ENCODE measurements at regions not wholly inside any gene's neighbourhood (a gene's known extent, or its start where the extent isn't known, plus 50 kb on each side); places are given as distances from the start of the nearest gene placed in this dataset.
"Not testable (repeated sequence)": the region's sequence is repeated elsewhere in the genome, so short reads cannot be mapped to it uniquely, and the experiment has no call there.

DNA sequence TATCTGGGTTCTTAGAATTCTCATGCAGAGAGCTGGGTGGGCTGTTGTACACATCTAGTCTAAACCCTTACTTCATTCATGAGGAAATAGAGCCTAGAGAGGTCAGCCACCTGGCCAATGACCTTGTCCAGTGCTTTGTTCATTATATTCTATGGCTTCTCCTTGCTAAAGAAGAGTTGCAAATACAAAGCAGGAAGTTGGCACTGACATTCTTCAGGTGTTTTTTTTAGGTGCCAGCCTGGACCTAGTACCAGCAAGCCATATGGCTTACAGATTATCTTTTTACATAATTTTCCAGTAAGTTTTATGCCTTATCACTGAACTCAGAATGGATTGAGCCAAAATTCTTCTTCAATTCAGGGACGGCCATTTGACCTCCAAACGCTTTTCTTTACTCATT, 54.7 kb upstream of the PGM2 start:
- DNase-seq: no peak

DNA sequence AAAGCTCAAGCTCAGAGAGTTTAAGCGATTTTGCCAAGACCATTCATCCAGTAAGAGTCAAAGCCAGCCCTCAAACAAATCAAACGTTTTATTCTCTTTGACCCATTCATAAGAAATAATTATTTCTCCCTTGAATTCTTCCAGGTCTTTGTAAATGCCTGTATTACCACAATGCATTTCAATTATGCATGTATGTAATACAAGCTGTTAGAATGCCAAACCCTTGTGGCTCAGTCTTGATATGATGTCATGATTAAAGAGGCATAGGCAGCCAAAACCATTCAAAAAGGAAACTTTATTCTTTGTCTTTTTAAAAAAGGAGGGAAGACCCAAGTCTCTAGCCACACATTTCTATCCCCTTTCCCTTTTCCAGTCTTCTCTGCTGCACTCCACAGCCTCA, 56.5 kb upstream of the PGM2 start:
- DNase-seq: no peak

DNA sequence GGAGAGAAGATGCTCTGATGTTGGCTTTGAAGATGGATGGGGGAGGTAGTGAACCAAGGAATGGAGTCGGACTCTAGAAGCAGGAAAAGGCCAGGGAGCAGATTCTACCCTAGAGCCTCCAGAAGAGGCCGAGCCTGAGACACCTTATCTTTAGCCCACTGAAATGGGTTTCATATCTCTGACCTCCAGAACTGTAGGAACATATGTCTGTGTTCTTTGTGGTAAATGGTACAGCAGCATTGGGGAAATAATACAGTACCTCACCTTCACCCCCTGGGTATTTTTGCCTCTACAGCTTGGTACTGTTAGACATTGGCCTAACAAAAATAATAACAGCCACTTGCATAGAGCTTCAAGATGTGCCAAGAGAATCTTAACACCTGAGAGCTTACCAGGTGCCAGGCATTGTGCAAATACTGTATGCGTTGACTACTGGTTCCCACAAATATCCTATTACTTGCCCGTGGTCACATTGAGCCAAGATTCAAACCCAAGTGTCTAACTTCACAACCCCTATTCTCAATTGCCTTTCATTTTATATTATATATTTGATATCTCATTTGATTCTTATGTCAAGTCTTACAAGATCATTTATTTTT, 57.0 kb upstream of the PGM2 start:
- DNase-seq: no peak

DNA sequence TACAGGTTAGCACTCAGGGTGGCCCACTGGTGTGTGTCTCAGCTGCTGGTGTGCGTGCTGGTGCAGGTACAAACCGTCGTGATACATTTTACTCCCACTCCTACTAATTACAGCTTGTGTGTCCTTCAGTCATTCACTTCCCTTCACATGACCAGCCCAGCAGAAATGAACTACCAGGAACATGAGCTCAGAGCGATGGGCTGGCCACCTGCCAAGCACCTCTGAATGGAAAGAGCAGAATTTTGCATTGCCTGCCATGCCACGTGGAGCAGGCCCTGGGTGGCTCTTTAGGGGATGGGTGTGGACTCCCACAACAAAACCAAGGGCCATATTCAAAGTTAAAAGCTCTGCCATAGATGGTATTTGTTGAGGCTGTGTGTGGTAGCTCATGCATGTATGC, 58.9 kb upstream of the PGM2 start:
- peak in 1 of 2 donors; percentile 29 for DNase-seq

DNA sequence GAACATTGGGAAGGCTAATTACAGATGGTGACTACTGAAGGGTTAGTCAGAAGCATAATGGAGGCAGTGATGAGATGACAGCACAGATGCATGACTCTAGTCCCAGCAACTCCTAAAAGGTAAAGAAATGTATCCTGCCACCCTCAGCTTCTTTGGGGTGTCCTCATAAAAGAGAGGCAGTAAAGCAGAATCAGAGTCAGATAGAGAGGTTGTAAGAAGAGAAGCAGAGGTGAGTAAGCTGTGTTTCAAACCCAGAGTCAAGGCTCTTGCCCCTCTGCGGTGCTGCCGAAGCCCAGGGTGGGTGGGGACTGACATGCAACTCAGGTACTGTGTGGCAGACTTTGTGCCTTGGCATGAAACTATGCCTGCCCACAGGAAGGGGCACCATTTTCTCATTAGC, 59.5 kb upstream of the PGM2 start:
- no peak for DNase-seq

DNA sequence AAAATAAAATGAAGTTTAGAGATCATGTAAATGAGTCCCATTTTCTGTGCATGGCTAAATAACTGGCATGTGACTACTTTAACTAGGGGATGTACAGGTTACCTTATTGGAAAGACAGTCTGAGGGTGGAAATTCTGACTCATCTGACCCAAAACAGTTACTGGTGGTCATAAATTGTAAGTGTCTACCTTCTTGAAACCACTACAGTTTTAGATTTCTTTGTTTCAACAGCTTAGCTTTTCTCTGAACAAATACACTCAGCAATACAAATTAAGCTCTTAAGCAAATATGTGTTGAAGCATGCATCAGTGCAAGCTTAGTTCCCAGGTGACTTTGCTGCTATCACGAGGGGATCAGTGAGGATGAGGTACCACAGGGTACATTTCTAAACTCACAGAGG, 60.7 kb upstream of the PGM2 start:
- no peak for DNase-seq

DNA sequence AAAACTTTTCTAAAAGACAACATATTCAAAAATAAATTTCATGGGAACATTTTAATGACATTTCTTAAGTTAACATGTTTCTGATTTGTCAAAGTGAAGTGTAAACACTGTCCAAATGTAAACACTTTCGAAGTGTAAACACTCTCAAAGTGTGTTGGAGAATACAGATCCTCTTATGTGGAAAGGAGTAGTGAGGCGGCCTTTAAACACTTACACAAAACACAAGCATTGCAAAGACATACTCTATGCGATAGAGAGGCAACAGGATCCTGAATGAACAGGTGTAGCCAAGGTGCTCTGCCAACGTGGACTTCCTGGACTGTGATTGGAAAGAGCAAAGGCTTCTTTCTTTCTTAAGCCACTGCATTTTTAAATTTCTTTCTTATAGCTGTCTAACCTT, 62.7 kb upstream of the PGM2 start:
- DNase-seq: no peak

DNA sequence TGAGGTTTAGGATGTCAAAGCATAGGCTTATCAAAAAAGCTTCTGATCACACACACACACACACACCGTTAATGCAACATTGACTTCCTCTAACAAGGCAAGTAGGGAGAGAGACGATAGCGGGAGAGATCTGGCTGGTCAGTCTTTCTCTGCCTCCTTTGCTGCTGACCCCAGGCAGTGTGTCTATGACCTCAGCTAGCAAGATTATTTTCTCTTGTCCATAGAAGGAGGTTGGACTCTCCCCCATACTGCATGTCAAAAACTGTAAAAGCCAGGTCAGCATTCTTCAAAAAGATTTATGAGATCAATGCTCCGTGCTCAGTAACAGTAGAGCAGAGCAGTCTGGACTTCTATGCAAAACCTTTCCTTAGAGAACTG, 63.5 kb upstream of the PGM2 start:
- no peak for DNase-seq

DNA sequence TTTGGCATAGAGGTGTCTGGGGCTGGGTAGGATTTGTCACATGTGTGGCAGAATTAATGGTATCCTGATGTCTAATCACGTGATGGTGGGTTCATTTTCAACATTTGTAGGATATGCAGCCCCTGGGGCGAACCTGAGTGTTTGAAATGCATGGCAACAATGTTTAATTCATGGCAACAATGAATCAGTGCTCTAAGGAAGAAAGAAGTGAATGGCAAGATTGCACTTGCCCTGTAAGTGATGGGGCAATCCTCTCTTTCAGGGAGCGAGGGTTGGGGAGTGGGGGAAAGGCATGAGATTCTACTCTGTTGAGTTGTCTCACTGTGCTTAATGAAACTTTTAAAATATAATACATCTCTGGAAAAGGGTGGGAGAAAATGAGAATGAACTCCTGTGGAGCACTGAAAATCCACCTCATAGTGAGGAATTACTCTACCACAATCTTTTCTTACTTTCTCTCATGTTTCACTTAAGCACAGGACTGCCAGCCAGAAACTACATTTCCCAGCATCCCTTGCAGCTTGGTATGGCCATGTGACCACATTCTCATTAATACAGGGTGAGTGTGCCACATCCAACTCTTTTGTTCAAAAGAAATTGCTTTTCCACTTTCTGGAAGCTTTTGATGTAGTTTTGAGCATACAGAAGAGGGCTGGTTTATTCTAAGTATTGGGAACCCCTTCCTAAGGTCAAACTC, 64.0 kb upstream of the PGM2 start:
- DNase-seq: no peak

DNA sequence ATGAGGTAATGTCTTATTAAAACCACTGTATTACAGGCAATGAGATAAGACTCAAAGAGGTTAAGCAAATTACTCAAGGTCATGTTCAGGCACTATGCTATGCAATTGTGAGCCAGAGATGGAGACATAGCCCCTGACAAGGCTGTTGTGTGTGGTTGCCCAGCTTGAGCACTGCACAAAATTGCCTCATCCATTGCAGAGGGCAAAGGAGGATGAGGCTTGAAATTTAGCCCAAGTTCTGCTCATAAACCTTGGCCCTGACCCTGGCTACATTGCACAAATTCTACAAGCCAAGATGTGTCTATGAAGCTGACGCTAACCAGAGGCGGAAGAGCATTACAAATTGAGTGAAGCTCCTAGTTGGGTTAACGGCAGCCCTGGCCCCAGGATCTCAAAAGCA, 65.6 kb upstream of the PGM2 start:
- no peak for DNase-seq

DNA sequence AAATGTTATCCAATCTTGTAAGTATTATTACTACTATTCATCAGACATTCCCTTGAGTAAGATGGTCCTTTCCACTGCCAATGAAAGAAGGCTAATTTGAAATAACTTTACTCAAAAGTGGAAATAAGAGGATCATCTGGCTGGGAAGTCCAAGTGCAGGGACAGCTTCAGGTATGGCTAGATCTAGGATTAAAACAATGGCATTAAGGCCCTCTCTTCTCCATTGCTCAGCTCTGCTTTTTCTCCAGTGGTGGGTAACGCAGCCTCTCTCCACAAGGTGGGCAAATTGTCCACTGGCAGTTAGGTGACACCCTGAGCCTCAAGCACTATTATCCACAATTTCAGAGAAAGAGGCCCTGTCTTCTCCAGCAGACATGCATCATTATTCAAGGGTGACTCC, 66.7 kb upstream of the PGM2 start:
- no peak for DNase-seq

DNA sequence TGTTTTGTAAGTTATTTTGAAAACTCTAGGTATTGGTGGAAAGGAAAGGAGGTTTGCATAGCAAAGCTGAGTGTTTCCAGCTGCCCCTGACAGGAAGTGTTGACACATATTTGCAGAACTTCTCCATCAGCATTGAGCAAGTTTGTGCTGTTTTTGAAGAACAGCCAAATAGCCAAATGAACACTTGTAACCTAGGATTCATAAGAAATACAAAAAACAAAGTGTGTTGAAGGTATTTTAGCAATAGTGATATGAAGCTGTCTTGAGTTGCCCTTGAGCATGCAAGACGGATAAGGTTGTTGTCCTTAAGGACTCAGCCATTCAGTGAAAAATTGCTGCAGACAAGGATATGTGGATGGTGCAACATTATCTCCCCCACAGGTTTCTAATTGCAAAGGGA, 68.3 kb upstream of the PGM2 start:
- peak in 1 of 2 donors; percentile 70 for DNase-seq

DNA sequence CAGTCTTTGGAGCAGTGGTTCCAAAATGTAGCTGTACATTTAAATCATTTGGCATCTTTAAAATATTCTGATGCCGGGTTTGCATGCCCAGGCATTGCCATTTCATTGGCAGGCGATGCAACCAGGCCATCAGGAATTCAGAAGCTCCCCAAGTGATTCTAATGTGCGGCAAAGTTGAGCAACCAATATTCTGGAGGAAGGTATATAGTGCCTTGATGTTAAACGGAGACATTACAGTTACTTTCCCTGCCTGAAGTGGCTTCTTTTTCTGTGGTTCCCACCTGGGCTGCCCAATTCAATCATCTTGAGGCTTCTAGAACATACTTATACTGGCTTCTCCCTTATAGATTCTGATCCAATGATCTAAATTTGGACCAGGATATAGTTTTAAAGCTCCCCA, 68.7 kb upstream of the PGM2 start:
- peak in 1 of 2 donors; percentile 59 for DNase-seq

DNA sequence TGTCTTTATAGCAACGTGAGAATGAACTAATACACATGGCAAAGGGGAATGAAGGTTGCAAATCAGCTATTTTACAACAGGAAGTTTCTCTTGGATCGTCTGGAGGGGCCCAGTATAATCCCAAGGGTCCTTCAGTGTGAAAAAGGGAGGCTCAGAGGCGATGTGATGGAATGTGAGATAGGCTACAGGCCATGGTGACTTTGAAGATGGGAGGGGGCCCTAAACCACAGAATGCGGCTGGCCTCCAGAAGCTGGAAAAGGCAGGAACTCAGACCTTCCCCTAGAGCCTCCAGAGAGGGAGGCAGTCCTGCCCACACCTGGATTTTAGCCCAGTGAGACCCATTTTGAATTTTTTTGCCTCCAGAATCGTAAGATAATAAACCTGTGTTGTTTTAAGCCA, 69.4 kb upstream of the PGM2 start:
- no peak for DNase-seq

DNA sequence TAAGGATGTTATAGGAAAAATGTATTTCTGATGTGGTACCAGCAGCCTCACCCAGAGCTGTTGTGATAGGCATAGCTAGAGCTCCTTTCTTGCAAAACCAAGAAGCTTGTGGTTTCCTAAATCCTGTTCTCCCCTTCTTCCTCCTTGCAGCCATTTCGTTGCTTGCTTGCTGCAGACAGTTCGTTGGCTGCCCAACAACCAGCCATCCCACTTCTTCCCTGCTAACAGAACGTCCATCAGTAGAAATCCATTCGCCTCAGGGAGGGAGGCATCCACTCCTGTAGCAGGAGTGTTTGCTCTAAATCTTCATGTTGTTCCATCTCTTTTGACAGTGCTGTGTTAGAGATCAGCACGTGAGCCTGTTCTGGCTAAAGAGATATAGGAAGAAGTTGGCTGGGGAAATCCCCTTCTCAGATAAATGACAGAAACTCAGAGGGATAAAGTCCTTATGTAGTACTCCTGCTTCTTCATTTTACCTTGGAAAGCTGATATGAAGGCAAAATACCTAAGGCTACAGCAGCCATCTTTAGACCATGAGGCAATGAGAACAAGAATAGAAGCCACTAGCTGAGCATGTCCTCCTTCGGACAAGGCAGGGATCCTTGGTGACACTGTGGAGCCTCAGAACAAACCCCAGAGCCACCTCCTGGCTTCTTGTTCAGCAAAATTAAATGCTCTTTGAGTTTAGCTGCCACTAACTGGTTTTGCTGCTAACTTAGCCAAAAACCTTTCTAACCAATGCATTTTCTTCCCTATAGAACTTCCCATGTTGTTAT, 68.4 kb upstream of the RELL1 start:
- DNase-seq: peak; percentile 28 to 51

DNA sequence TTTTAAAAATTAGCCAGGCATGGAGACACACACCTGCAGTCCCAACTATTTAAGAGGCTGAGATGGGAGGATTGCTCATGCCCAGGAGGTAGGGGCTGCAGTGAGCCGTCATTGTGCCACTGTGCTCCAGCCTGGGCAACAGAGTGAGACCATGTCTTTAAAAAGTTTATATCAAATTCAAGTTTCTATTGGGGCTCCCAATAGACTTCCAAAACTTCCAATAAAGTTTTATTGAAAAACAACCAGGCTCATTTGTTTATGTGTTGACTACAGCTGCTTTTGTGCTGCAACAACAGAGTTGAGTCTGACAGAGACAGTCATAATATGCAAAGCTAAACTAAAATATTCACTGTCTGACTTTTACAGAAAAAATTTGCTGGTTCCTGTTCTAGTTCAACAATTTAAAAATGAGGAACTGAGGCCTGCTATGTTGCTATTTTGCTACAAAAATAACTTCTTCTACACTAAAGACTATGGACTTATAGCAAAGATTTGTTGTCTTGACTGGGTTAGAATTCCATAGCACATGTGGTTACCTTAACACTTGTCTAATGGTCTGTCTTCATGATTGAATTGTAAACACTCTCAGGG, 63.3 kb upstream of the RELL1 start:
- DNase-seq: peak in 1 of 2 donors; percentile 72

DNA sequence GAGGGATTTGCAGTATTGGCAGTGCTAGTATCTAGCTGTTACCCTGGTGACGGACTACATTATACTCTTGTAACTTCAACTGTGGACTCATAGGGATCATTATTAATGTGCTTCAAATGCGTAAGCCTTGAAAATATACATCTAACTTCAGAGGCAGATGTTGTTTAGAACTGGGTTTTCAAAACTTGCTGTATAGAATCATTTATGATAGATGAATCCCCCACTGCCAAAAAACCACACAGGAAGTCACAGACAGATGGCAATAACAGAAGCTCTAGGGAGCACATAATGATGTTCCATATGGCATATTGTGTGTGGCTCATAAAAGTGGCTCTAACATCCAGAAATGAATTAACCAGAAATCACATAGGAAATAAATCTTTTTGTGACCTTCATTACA, 62.3 kb upstream of the RELL1 start:
- peak in 1 of 2 donors; percentile 90 for DNase-seq

DNA sequence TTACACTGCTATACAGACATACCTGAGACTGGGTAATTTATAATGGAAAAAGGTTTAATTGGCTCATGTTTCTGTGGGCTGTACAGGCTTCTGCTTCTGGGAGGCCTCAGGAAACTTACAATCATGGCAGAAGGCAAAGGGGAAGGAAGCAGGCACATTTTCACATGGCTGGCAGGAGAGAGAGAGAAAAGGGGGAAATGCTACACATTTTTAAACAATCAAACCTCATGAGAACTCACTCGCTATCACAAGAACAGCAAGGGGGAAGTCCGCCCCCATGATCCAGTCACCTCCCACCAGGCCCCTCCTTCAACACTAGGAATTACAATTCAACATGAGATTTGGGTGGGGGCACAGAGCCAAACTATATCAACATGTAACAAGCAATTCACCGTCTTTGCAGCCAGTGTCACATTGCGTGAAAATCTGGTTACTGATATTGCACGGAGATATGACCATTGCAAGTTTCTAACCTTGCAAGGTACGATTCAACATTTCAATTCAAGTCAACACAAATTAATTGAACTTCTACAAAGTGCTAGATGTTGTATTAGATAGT, 61.7 kb upstream of the RELL1 start:
- DNase-seq: peak in 1 of 2 donors; percentile 30

DNA sequence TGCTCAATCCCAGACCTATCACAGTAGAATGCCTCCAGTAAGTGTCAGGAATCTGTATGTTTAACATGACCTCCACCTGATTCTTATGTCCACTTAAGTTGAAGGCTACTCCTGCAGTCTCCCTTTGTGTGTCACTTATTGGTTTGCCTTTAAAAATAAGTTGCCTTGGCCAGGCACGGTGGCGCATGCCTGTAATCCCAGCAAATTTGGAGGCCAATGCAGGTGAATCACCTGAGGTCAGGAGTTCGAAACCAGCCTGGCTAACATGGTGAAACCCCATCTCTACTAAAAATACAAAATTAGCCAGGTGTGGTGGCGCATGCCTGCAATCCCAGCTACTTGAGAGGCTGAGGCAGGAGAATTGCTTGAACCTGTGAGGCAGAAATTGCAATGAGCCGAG, 60.7 kb upstream of the RELL1 start:
- not testable (repeated sequence) for DNase-seq

DNA sequence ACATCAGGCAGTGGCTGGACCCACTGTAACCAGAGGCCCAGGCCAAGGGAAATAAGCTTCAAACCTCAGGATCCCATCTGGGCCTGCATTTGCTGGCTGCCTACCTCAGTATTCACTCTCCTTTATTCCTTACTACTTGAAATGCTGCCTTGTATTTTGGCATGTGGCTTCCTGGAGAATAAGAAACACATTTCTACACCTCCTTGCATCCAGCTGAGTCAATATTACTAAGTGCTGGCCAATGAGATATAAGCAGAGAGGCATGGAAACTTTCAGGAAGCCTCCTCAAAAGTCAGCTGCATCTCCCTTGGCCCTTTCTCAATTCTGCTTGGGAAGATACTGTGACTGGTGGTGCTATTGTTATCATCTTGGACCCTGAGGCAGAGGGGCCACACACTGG, 59.8 kb upstream of the RELL1 start:
- no peak for DNase-seq

DNA sequence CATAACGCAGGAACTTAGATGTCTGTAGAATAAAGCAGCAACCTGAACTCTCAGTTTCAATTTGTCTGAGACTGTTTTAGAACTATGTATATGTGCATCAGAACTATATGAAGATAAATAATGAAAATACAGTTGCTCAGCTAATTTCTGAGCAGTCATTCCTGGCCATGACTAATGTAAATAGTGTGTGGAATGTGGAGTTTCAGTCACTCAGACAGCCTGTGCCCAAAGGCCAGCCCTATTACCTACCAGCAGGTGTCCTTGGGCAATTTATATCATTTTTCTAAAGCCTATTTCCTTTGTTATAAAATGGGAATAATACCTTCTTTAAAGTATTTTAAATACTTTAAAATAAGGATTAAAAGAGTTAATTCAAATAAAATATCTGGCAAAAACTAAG, 56.0 kb upstream of the RELL1 start:
- DNase-seq: no peak

DNA sequence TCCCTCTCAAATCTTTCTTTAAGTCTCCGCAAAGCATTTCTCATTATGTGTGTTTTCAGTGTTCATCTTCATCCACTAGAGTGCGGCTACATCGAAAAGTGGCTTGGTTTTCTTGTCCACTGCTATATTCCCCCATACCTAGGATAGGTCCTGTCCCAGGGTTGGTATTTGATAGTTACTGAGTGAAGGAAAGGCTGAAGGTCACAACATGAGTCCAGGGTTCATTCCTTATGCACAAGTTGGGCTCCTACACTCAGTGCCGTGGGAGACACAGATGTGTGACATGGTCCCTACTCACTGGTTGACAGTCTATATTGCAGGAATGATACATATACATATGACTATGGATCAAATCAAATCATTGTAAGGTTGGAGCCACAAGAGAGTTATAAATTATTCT, 55.4 kb upstream of the RELL1 start:
- DNase-seq: no peak

DNA sequence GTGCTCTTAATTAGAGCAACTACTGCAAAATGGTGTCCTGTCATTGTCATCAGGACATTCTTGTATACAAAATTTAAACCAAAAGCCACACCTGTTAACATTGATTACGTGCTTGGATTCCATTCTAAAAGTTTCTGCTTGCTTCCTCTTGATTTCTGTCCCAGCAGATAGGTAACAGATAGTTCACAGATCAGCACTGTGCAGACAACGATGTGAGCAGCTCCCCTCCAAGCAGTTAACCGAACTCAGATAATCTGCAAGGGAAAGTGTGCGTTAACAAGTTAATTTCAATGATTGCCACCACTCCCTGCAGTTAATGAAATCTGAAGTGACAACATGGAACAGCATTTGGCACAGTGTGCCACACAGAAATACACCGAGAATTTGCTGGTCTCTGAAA, 54.4 kb upstream of the RELL1 start:
- no peak for DNase-seq

DNA sequence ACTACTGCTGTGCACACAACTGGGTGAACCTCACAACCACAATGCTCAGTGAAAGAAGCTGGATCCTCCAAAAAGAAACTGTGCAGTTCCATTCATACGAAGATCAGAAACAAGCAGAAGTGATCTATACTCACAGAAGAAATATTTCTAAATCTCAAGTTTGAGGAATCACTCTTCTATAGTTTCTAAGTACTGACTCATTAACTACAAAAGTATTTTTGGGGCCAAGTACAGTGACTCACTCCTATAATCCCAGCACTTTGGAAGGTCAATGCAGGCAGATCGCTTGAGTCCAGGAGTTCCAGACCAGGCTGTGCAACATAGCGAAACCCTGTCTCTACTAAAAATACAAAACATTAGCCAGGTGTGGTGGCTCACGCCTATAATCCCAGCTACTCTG, 51.3 kb upstream of the RELL1 start:
- no peak for DNase-seq
